HepG2 (cell line): ENCODE measurements at regions not wholly inside any gene's neighbourhood (a gene's known extent, or its start where the extent isn't known, plus 50 kb on each side); places are given as distances from the start of the nearest gene placed in this dataset.

Source experiments
- CEBPZ ChIP-seq: IDR thresholded peaks from 2 replicates; pipeline ENCODE4 v1.6.1; 2012; ENCODE audit warnings: low read length, improper control_type of control experiment
- ELK4 ChIP-seq: sonication (generic); formaldehyde crosslinking; IDR thresholded peaks from 2 replicates; pipeline ENCODE4 v1.9.0; 2021; ENCODE audit warnings: missing genetic modification reagents, borderline replicate concordance
- FOXK2 ChIP-seq: fragments of 450-650 bp; IDR thresholded peaks from 2 replicates; pipeline ENCODE4 v1.6.1; 2016
- GMEB1 ChIP-seq: sonication (generic); formaldehyde crosslinking; IDR thresholded peaks from 2 replicates; pipeline ENCODE4 v1.5.1; 2020; ENCODE audit warnings: missing genetic modification reagents, mild to moderate bottlenecking, borderline replicate concordance
- MBD4 ChIP-seq: IDR thresholded peaks from 2 replicates; pipeline ENCODE4 v1.6.1; 2012; ENCODE audit warnings: low read length, inconsistent platforms, borderline replicate concordance
- NFE2 ChIP-seq: sonication (generic); formaldehyde crosslinking; IDR thresholded peaks from 2 replicates; pipeline ENCODE4 v1.4.0; 2020; ENCODE audit warnings: missing genetic modification reagents
- PATZ1 ChIP-seq: sonication (generic); formaldehyde crosslinking; IDR thresholded peaks from 2 replicates; pipeline ENCODE4 v1.4.0; 2020; ENCODE audit warnings: missing genetic modification reagents
- TAF1 ChIP-seq: sonication (generic); formaldehyde crosslinking; IDR thresholded peaks from 2 replicates; pipeline ENCODE4 v1.4.0; 2020; ENCODE audit warnings: missing genetic modification reagents
- TCF12 ChIP-seq, 2 experiments: fragments of 450-650 bp in 1 of 2; sonication (generic) in 1 of 2; formaldehyde crosslinking in 1 of 2; IDR thresholded peaks; 2 replicates each; pipeline versions ENCODE4 v1.6.1 to v1.8.0; 2017 to 2022; ENCODE audit warnings: antibody characterized with exemption in 1 of 2, mild to moderate bottlenecking in 1 of 2, missing genetic modification reagents in 1 of 2, moderate library complexity in 1 of 2
- ZNF557 ChIP-seq: sonication (generic); formaldehyde crosslinking; IDR thresholded peaks from 2 replicates; pipeline ENCODE4 v1.4.0; 2020; ENCODE audit warnings: missing genetic modification reagents
- TF ChIP-seq, protein P1 (sequence below): sonication (generic); formaldehyde crosslinking; IDR thresholded peaks from 2 replicates; pipeline ENCODE4 v1.5.0; 2020; ENCODE audit warnings: mild to moderate bottlenecking, missing genetic modification reagents, moderate library complexity
- TF ChIP-seq, protein P2 (sequence below), 2 experiments: IDR thresholded peaks; 2 replicates each; pipeline ENCODE4 v1.6.1; 2011 to 2012; ENCODE audit warnings: low read length in 2 of 2, borderline replicate concordance in 1 of 2, low read depth in 1 of 2, mild to moderate bottlenecking in 1 of 2, moderate library complexity in 1 of 2
- TF ChIP-seq, protein P3 (sequence below): conservative IDR thresholded peaks from 2 replicates; pipeline ENCODE4 v1.6.1; 2018; ENCODE audit warnings: missing genetic modification reagents
- TF ChIP-seq, protein P4 (sequence below): sonication (generic); formaldehyde crosslinking; IDR thresholded peaks from 2 replicates; pipeline ENCODE4 v1.4.0; 2020; ENCODE audit warnings: missing genetic modification reagents, borderline replicate concordance

GRCh38 chr13:107091861-107092260 lies 523.9 kb upstream of the ARGLU1 start:
- TF ChIP-seq FOXK2: no peak
- no peak for TF ChIP-seq MBD4
- TF ChIP-seq TAF1: no peak
- TF ChIP-seq ZNF557 (CRISPR knock-in tag): no peak
- TF ChIP-seq, protein P1, sequence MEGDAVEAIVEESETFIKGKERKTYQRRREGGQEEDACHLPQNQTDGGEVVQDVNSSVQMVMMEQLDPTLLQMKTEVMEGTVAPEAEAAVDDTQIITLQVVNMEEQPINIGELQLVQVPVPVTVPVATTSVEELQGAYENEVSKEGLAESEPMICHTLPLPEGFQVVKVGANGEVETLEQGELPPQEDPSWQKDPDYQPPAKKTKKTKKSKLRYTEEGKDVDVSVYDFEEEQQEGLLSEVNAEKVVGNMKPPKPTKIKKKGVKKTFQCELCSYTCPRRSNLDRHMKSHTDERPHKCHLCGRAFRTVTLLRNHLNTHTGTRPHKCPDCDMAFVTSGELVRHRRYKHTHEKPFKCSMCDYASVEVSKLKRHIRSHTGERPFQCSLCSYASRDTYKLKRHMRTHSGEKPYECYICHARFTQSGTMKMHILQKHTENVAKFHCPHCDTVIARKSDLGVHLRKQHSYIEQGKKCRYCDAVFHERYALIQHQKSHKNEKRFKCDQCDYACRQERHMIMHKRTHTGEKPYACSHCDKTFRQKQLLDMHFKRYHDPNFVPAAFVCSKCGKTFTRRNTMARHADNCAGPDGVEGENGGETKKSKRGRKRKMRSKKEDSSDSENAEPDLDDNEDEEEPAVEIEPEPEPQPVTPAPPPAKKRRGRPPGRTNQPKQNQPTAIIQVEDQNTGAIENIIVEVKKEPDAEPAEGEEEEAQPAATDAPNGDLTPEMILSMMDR (CRISPR knock-in tag): no peak
- no peak for TF ChIP-seq PATZ1 (CRISPR knock-in tag)
- TF ChIP-seq, protein P2, sequence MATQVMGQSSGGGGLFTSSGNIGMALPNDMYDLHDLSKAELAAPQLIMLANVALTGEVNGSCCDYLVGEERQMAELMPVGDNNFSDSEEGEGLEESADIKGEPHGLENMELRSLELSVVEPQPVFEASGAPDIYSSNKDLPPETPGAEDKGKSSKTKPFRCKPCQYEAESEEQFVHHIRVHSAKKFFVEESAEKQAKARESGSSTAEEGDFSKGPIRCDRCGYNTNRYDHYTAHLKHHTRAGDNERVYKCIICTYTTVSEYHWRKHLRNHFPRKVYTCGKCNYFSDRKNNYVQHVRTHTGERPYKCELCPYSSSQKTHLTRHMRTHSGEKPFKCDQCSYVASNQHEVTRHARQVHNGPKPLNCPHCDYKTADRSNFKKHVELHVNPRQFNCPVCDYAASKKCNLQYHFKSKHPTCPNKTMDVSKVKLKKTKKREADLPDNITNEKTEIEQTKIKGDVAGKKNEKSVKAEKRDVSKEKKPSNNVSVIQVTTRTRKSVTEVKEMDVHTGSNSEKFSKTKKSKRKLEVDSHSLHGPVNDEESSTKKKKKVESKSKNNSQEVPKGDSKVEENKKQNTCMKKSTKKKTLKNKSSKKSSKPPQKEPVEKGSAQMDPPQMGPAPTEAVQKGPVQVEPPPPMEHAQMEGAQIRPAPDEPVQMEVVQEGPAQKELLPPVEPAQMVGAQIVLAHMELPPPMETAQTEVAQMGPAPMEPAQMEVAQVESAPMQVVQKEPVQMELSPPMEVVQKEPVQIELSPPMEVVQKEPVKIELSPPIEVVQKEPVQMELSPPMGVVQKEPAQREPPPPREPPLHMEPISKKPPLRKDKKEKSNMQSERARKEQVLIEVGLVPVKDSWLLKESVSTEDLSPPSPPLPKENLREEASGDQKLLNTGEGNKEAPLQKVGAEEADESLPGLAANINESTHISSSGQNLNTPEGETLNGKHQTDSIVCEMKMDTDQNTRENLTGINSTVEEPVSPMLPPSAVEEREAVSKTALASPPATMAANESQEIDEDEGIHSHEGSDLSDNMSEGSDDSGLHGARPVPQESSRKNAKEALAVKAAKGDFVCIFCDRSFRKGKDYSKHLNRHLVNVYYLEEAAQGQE (IDR thresholded peaks at IDR 0.05; ENCODE audit: borderline replicate concordance in 1 of 2, low read depth in 1 of 2, low read length in 2 of 2): no peak
- TF ChIP-seq, protein P3, sequence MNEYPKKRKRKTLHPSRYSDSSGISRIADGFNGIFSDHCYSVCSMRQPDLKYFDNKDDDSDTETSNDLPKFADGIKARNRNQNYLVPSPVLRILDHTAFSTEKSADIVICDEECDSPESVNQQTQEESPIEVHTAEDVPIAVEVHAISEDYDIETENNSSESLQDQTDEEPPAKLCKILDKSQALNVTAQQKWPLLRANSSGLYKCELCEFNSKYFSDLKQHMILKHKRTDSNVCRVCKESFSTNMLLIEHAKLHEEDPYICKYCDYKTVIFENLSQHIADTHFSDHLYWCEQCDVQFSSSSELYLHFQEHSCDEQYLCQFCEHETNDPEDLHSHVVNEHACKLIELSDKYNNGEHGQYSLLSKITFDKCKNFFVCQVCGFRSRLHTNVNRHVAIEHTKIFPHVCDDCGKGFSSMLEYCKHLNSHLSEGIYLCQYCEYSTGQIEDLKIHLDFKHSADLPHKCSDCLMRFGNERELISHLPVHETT (CRISPR knock-in tag): no peak
- no peak for TF ChIP-seq GMEB1 (CRISPR knock-in tag)
- no peak for TF ChIP-seq TCF12 (IDR thresholded peaks at IDR 0.05)
- no peak for TF ChIP-seq TCF12 (CRISPR knock-in tag; IDR thresholded peaks at IDR 0.05)
- TF ChIP-seq, protein P4, sequence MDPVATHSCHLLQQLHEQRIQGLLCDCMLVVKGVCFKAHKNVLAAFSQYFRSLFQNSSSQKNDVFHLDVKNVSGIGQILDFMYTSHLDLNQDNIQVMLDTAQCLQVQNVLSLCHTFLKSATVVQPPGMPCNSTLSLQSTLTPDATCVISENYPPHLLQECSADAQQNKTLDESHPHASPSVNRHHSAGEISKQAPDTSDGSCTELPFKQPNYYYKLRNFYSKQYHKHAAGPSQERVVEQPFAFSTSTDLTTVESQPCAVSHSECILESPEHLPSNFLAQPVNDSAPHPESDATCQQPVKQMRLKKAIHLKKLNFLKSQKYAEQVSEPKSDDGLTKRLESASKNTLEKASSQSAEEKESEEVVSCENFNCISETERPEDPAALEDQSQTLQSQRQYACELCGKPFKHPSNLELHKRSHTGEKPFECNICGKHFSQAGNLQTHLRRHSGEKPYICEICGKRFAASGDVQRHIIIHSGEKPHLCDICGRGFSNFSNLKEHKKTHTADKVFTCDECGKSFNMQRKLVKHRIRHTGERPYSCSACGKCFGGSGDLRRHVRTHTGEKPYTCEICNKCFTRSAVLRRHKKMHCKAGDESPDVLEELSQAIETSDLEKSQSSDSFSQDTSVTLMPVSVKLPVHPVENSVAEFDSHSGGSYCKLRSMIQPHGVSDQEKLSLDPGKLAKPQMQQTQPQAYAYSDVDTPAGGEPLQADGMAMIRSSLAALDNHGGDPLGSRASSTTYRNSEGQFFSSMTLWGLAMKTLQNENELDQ (CRISPR knock-in tag): no peak
- TF ChIP-seq CEBPZ: no peak
- TF ChIP-seq ELK4 (CRISPR knock-in tag): no peak
- TF ChIP-seq NFE2: no peak
